Head of caudate nucleus (tissue), 42 donors: ENCODE measurements at regions not wholly inside any gene's neighbourhood (a gene's known extent, or its start where the extent isn't known, plus 50 kb on each side); places are given as distances from the start of the nearest gene placed in this dataset.

Experiments
- DNase-seq, 42 donors: peaks; one replicate each; pipeline versions ENCODE4 v3.0.0 to v3.0.0-alpha.2; 2020 to 2021; ENCODE audit warnings: mixed read lengths in 7 of 42
- intact Hi-C: fragments of 100-400 bp; cut with DNase I; formaldehyde crosslinking; loops from one replicate; pipeline ENCODE4 v1.15.0; 2022

GRCh38 chr3:69542805-69543429 lies 157.0 kb upstream of the FRMD4B start:
- intact Hi-C loops = loop anchor here (10.0 kb wide), 2 partner anchors 108 to 238 kb away; no protein-coding TSS in a partner anchor
- peak in 8 of 42 donors; percentile 20 to 90 (median 51) for DNase-seq

- peak in 39 of 42 donors; percentile 68 to 94 (median 86) for DNase-seq
- intact Hi-C loops = loop anchor here (10.0 kb wide), 2 partner anchors 107 to 237 kb away; no protein-coding TSS in a partner anchor
Observed at GRCh38 chr3:69542089-69542804, 156.4 kb upstream of the FRMD4B start.

GRCh38 chr3:69541711-69542088 lies 155.8 kb upstream of the FRMD4B start:
- intact Hi-C loops = loop anchor here (10.0 kb wide), 2 partner anchors 107 to 237 kb away; no protein-coding TSS in a partner anchor
- DNase-seq = peak in 38 of 42 donors; percentile 27 to 78 (median 53)

- DNase-seq = peak in 20 of 42 donors; percentile 15 to 60 (median 36)
- intact Hi-C loops = loop anchor here (10.0 kb wide), 2 partner anchors 106 to 236 kb away; no protein-coding TSS in a partner anchor
Observed at GRCh38 chr3:69540706-69541581, 155.1 kb upstream of the FRMD4B start.

- intact Hi-C loops = no loop called here
- no peak for DNase-seq
Observed at GRCh38 chr3:69539134-69539533, 153.2 kb upstream of the FRMD4B start.

GRCh38 chr3:69538281-69538680 lies 152.4 kb upstream of the FRMD4B start:
- intact Hi-C loops = no loop called here

GRCh38 chr3:69536306-69537020 lies 150.6 kb upstream of the FRMD4B start:
- intact Hi-C loops = no loop called here
- no peak for DNase-seq

More at GRCh38 chr3:69538281-69538680, 152.4 kb upstream of the FRMD4B start:
- DNase-seq = no peak

- intact Hi-C loops = no loop called here
- DNase-seq = no peak
Observed at GRCh38 chr3:69535613-69536012, 149.7 kb upstream of the FRMD4B start.

GRCh38 chr3:69532547-69533224 lies 146.8 kb upstream of the FRMD4B start:
- DNase-seq = peak in 1 of 42 donors; percentile 17
- intact Hi-C loops = no loop called here

- intact Hi-C loops = no loop called here
- DNase-seq = no peak
Observed at GRCh38 chr3:69531576-69532546, 146.0 kb upstream of the FRMD4B start.

- intact Hi-C loops = no loop called here
- no peak for DNase-seq
Observed at GRCh38 chr3:69530554-69530953, 144.7 kb upstream of the FRMD4B start.

GRCh38 chr3:69527498-69527897 lies 141.6 kb upstream of the FRMD4B start:
- intact Hi-C loops = no loop called here
- DNase-seq = no peak

GRCh38 chr3:69524816-69525215 lies 138.9 kb upstream of the FRMD4B start:
- intact Hi-C loops = no loop called here
- DNase-seq = no peak

- intact Hi-C loops = no loop called here
- no peak for DNase-seq
Observed at GRCh38 chr3:69521286-69521685, 135.4 kb upstream of the FRMD4B start.

- no peak for DNase-seq
- intact Hi-C loops = no loop called here
Observed at GRCh38 chr3:69511361-69511760, 125.5 kb upstream of the FRMD4B start.

GRCh38 chr3:69510481-69511030 lies 124.7 kb upstream of the FRMD4B start:
- intact Hi-C loops = no loop called here

GRCh38 chr3:69509288-69509687 lies 123.4 kb upstream of the FRMD4B start:
- intact Hi-C loops = no loop called here
- no peak for DNase-seq

More at GRCh38 chr3:69510481-69511030, 124.7 kb upstream of the FRMD4B start:
- no peak for DNase-seq
